HFFc6 (cell line): ENCODE measurements at regions not wholly inside any gene's neighbourhood (a gene's known extent, or its start where the extent isn't known, plus 50 kb on each side); places are given as distances from the start of the nearest gene placed in this dataset.

Source experiments
- DNase-seq: peaks from one replicate; pipeline ENCODE4 v3.0.0-alpha.2; 2018
- H3K27ac Mint-ChIP-seq: 2 replicates; pipeline ENCODE4 v1.8.0; 2020; ENCODE audit warnings: mild to moderate bottlenecking, mixed read lengths
- H3K27me3 Mint-ChIP-seq: 2 replicates; pipeline ENCODE4 v1.8.0; 2021; ENCODE audit warnings: mild to moderate bottlenecking, moderate library complexity, mixed read lengths; ENCODE audit not compliant: insufficient read depth
- H3K36me3 Mint-ChIP-seq: 2 replicates; pipeline ENCODE4 v1.8.0; 2021; ENCODE audit warnings: low read depth, mixed read lengths
- H3K4me1 Mint-ChIP-seq: 2 replicates; pipeline ENCODE4 v1.8.0; 2020; ENCODE audit warnings: low read depth, mixed read lengths
- H3K4me3 Mint-ChIP-seq: 2 replicates; pipeline ENCODE4 v1.8.0; 2020; ENCODE audit warnings: mild to moderate bottlenecking, moderate library complexity, mixed read lengths
- H3K9me3 Mint-ChIP-seq: 2 replicates; pipeline ENCODE4 v1.8.0; 2020; ENCODE audit warnings: mild to moderate bottlenecking, mixed read lengths
- CTCF ChIP-seq: fragments of 200-600 bp; sonication (generic); IDR thresholded peaks from 2 replicates; pipeline ENCODE4 v1.5.0; 2021; ENCODE audit warnings: antibody characterized with exemption, mild to moderate bottlenecking

GRCh38 chr1:72369069-72369757 is 86.9 kb upstream of the NEGR1 start:
- no peak for DNase-seq
- TF ChIP-seq CTCF = no peak
- Mint-ChIP-seq H3K4me3 (no peak overlapping the region), H3K27ac (no peak overlapping the region), H3K36me3 (no peaks in the 10 kb centered on the region), H3K27me3 (peaks cover 3% of the 10 kb centered on the region; the same call in 1 of the 2 replicates), H3K4me1 (peaks cover 13% of the 10 kb centered on the region; the same call in 1 of the 2 replicates), H3K9me3 (no peaks in the 10 kb centered on the region)

- peaks cover 3% of the 10 kb centered on the region; the same call in 1 of the 2 replicates for H3K27me3 Mint-ChIP-seq
- H3K36me3 Mint-ChIP-seq = no peaks in the 10 kb centered on the region
- no peak for TF ChIP-seq CTCF
- peaks cover 13% of the 10 kb centered on the region; the same call in 1 of the 2 replicates for H3K4me1 Mint-ChIP-seq
- H3K9me3 Mint-ChIP-seq = no peaks in the 10 kb centered on the region
- no peak overlapping the region for H3K27ac Mint-ChIP-seq
- H3K4me3 Mint-ChIP-seq = no peak overlapping the region
- peak; percentile 13 for DNase-seq
These were observed 84.1 kb upstream of the NEGR1 start for GRCh38 chr1:72366466-72366865.

GRCh38 chr1:72365693-72366092 is 83.4 kb upstream of the NEGR1 start:
- DNase-seq = no peak
- Mint-ChIP-seq H3K36me3 (no peaks in the 10 kb centered on the region), H3K27ac (no peak overlapping the region), H3K4me3 (no peak overlapping the region), H3K4me1 (peaks cover 13% of the 10 kb centered on the region; the same call in 1 of the 2 replicates), H3K27me3 (no peaks in the 10 kb centered on the region), H3K9me3 (no peaks in the 10 kb centered on the region)
- TF ChIP-seq CTCF = no peak

- Mint-ChIP-seq H3K4me3 (no peak overlapping the region), H3K9me3 (no peaks in the 10 kb centered on the region), H3K36me3 (no peaks in the 10 kb centered on the region), H3K27ac (no peak overlapping the region), H3K4me1 (peaks cover 12% of the 10 kb centered on the region), H3K27me3 (no peaks in the 10 kb centered on the region)
- no peak for DNase-seq
- TF ChIP-seq CTCF = no peak
These were observed 80.2 kb upstream of the NEGR1 start for GRCh38 chr1:72362538-72362937.

GRCh38 chr1:72357411-72357810 is 75.1 kb upstream of the NEGR1 start:
- peaks cover 9% of the 10 kb centered on the region for H3K4me1 Mint-ChIP-seq
- no peak overlapping the region for H3K27ac Mint-ChIP-seq
- H3K36me3 Mint-ChIP-seq = no peaks in the 10 kb centered on the region
- H3K9me3 Mint-ChIP-seq = no peaks in the 10 kb centered on the region
- DNase-seq = peak; percentile 4
- H3K4me3 Mint-ChIP-seq = no peak overlapping the region
- H3K27me3 Mint-ChIP-seq = no peaks in the 10 kb centered on the region
- TF ChIP-seq CTCF = no peak
